LNCAP (cell line): ENCODE measurements at regions not wholly inside any gene's neighbourhood (a gene's known extent, or its start where the extent isn't known, plus 50 kb on each side); places are given as distances from the start of the nearest gene placed in this dataset.

Experiments
- CTCF ChIP-seq: fragments of 450-650 bp; IDR thresholded peaks from 2 replicates; pipeline ENCODE4 v1.5.1; 2017; ENCODE audit warnings: mild to moderate bottlenecking

DNA sequence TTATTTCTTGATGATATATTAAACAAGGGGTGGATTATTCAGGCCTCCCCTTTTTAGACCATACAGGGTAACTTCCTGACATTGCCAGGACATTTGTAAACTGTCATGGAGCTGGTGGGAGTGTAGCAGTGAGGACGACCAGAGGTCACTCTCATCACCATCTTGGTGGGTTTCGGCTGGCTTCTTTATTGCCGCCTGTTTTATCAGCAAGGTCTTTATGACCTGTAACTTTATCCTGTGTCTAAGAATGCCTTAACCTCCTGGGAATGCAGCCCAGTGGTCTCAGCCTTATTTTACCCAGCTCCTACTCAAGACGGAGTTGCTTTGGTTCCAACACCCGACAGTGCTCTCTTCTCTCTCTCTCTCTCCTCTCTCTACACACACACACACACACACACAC, 221.9 kb downstream of the C16orf95 start:
- TF ChIP-seq CTCF = no peak

GRCh38 chr16:87096746-87097333, 220.4 kb downstream of the C16orf95 start:
- no peak for TF ChIP-seq CTCF

- TF ChIP-seq CTCF = no peak
These were observed 218.8 kb downstream of the C16orf95 start for GRCh38 chr16:87098361-87098760.

DNA sequence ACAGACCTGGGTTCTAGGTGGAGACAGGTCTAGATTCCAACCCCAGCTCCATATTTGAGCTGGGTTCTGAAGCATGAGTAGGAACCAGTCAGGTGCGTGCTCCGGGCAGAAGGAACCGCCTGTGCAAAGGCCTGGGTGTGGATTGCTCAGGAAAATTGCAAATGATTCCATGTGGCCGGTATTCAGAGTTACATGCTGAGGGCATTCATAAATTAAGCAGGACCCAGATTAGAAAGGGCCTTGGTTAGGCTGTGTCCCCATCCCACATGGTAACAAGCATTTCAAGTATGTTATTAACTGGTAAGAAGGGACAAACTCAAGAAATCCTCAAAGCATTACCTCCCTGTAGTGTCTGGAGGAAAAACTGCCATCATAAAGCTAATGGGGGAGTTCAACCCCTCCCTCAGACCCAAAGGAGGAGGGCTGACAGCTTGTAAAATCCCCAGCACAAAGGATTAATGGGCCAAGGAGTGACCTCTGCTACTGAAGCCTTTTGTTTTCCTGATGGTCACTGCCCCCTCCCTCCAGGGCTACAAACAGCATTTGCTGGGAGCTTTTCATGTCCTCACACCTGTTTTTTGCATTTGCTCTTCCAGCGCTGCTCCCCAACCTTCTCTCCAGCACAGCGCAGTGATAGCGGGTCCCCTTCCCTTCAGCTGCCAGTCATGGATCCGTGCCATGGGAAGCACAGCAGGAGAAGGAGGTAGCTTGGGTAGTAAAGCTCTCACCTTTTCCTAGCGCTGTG, 218.0 kb downstream of the C16orf95 start:
- TF ChIP-seq CTCF = no peak

DNA sequence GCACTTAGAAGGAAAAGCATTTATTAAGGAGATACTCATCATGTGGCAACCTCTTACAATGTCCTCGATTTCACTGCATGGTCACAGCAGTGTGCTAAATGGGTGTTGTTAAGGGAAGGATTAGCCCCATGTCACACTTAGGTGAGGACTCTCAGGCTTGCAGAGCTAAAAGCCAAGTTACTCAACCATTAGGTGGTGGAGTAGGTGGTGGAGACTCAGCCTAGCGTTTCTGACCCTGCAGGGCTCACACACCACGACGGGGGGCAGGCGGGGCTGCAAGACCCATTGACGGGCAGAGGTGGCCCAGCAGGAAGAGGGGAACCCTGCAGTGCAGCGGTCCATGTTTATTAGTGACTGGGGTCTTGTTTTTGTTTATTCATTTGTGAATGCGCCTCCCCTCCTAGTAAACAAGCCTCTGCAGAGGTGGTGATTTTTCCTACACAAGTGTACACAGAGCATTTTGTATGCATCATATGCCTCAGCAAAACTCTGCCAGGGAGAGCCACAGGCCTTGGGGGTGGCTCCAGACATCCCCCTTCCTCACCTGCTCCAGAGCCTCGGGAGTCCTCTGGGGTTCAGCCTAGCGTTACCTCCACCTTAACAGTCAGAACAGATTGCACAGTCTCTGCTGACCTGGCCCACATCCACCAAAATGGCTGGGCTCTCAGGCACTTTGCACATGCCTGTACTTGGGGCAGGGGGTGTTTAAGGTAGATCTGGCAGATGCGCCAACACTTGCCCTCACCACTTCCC, 216.7 kb downstream of the C16orf95 start:
- no peak for TF ChIP-seq CTCF

GRCh38 chr16:87101903-87102302, 215.3 kb downstream of the C16orf95 start:
- no peak for TF ChIP-seq CTCF

DNA sequence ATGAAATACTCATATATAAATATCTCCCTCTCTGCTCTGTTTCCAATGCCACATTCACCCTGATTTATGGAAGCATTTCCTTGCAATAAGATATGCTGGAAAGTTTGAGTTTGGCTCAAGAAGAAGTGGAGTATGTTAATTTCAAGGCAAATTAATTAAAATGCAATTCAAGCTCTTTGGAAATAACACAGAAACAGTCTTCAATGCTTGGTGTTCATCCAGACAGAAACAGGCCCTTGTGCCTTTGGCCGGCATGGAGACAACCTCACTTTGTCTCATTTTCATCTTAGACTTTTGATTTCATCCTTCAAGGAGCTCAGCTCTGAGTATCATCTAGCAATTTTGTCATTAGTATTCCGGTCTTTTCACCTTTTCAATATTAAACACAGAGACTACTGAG, 210.0 kb downstream of the C16orf95 start:
- TF ChIP-seq CTCF = no peak
